ENCODE measurements at regions not wholly inside any gene's neighbourhood (a gene's known extent, or its start where the extent isn't known, plus 50 kb on each side); places are given as distances from the start of the nearest gene placed in this dataset.

GRCh38 chr9:28318515-28318914 lies 745.2 kb upstream of the C9orf72 start:
- TF ChIP-seq CTCF (IDR thresholded peaks at IDR 0.05), result no peak
- TF ChIP-seq SIN3A (IDR thresholded peaks at IDR 0.05; ENCODE audit: borderline replicate concordance, insufficient read depth, low read depth, low read length), result no peak
